Activated CD8-positive, alpha-beta memory T cell treated with anti-CD3 and anti-CD28 coated beads, Interleukin-2, amount 50 U/mL, for 4 hours (primary cell): ENCODE measurements at regions not wholly inside any gene's neighbourhood (a gene's known extent, or its start where the extent isn't known, plus 50 kb on each side); places are given as distances from the start of the nearest gene placed in this dataset.

Experiments used
- DNase-seq: peaks from one replicate; pipeline ENCODE4 v3.0.0-alpha.2; 2020

DNA sequence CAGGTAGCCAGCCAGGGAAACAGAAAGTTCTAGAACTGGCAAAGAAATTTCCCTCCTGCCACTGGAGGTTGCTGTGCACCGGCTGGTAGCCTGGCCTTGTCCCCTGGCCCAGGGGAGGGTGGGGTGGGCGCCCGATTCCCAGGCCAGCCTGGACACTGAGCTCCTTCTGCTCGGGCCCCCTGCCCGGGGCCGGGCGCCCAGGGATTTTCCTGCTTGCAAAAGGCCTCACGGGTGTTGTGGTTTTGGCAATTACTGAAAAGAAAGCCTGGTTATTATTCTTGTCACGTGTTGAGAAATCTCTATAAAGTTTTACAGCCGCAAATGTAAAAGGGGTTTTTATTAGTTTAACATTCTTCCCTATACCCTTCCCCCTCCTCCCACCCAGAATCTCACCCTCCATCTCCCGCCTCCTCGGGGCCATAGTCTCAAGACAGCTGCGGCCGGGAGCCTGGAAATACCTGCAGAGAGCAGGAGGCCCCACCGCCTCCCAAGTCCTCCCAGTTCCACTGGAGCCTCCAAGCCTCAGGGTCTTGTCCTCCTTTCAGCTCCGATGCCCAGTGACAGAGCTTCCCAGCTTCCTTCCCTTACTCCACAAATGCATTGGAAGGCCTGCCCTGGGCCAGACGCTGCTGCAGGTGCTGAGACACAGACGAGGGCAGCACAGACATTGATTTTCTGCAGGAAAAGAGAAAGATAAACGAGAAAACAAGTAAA is 1515.6 kb downstream of the TBC1D22A start:
- DNase-seq = no peak

DNA sequence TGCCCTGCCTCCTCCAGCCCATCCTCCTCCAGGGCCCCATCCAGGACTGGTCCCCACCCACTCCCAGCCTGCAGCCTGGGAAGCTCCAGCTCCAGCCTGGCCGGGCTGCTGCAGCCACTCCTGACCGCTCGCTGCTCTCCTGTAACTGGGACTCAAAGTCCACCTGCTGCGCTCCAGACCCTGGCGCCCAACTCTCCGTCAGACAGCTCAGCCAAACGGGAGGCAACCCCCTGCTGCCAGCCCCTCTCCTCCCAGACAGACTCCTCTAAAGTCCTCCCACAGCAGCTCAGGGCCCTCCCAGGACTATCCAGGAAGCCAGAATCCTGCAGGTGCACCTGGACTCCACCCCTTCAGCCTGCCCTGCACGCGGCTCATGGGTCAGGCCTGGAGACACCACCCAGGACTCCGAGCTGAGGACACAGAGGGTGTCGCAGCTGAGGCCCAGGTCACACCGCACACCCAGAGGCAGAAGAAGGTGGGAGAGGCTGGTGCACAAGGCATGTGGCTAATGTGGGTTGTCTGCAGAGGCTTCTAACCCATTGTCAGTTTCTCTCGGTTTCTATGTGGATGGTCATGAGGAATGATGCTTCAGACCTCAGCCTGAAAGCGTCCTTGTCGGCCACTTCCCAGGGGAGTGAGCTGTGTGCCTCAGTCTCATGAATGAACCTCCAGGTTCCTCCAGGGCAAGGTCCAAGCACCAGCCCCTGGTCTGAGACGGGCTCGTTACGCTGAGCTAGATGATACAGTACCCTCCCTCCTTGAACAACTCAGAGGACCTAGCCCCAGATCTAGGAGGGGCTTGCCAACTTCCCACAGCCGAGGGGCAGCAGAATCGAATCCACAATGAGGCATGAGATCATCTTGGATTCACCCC is 1514.8 kb downstream of the TBC1D22A start:
- no peak for DNase-seq

DNA sequence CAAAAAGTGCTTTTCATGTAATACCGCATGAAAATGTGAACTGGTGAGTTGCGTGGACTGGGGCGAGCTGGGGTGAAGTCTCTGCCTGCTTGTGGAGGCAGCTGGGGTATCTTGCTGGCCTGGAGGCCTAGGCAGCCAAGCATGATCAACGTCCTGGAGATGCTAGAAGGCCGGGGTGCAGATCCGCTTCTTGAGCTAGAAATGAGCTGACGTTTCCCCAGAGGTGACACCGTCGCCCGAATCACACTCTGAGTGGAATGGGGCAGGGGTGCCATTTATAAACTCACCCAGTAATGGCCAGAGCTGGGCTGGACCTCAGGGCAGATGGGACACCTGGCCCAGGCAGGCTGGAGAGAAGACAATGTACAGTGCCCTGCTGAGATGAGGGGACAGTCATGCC is 1513.0 kb downstream of the TBC1D22A start:
- DNase-seq = no peak

DNA sequence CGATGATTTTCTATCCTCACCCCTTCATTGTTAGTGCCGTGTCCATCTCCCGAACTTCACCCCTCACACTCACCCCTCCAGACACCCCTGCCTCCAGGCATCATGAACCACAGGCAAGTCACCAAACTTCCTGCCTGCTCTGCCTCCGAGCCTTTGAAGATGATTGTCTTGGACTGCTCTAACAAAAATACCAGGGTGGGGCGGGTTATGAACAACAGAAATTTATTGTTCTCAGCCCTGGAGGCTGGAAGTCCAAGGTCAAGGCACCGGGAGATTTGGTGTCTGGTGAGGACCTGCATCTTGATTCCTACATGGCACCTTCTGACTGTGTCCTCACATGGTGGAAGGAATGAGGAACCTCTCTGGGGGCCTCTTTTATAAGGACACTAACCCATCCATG is 1508.3 kb downstream of the TBC1D22A start:
- DNase-seq = no peak

DNA sequence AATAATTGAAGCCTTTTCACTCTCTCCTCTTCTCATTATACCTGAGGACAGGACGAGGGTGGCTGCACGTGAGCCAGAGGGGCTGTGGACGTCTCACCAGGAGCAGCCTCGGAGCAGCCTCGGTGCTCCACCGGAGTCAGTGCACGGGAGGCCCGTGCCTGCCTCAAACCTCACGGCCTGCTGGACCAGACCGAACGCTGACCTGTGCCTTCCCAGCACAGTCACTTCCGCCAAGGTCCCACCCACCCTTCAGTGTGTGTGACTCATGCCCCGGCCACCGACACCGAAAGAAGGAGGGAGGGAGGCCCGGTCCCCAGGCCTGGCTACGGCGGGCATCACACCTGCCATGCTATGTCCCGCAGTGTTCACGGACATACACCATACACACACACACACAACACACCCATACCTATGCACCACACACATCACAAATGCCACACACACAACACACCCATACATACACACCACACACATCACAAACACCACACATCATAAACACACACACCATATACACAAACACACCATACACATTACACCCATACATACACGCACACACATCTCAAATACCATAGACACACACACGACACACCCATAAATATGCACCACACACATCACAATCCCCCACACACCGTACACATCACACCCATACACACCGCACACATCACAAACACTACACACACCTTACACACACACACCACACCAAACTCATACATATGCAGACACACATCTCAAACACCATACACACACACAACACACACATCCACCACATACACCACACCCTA is 1506.5 kb downstream of the TBC1D22A start:
- DNase-seq = no peak

DNA sequence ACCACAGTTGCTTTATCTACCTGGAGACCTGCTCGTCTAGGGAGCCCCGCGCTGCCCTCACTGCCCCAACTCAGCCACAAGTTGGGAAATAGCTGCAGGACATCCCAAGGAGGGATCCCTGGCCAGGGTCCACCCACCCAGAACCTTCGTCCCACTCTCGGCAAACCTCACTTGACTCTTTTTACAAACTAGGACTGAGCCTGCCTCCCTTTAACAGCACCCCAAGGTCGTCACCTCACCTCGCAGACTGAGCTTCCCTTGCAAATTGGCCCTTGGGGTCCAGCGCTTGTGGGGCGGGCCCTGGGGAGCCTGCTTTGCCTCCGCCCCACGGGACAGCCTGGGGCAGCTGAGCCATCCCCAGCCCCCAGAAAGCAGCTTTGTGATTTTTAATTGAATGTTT is 1505.8 kb downstream of the TBC1D22A start:
- DNase-seq = no peak

DNA sequence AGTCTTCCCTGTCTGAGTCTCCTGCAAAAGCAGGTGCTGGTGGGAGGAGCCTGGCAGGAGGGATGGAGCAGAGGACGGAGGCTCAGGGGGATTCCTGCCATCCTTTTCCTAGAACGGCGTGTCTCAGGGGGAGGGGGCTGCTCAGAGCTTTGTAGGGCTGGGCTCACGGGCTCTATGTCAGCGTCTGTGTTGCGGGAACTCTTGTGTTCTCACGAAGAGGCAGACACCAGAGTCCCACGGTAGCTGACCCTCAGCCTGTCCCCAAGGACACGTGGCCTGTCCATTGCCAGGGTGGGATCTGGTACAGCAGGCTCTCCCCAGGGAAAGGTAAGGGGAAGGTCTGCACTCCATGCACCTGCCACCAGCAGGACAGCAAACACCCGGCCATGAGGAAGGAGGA is 1505.2 kb downstream of the TBC1D22A start:
- no peak for DNase-seq

DNA sequence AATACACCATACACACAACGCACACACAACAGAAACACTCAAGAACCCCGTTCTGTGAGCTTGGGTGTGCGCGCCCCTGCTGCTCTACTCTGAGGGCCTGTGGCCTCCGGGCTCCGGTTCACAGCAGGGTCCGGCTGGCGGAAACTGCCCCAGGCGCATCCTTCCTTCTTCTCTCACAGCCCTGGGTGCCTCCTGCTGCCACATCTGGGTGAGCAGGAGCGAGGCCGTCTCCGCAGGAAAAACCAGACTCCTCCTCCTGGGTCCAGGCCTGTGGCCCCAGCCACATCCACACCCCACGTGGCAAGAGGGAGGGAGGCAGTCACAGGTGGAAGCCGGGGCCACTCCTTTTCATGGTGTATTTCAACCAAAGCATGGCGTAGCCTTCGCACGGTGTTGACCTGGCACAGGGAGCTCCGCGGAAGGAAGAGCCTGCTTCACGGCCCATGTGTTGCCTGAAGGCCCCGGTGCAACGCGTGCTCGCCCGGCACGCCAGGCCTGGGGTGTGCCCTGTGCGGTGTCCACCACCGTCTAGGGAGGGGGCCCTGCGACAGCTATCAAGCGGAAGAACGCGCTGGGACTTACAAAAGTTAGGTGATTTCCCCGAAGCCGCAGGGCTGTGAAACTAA is 1502.7 kb downstream of the TBC1D22A start:
- DNase-seq = no peak

DNA sequence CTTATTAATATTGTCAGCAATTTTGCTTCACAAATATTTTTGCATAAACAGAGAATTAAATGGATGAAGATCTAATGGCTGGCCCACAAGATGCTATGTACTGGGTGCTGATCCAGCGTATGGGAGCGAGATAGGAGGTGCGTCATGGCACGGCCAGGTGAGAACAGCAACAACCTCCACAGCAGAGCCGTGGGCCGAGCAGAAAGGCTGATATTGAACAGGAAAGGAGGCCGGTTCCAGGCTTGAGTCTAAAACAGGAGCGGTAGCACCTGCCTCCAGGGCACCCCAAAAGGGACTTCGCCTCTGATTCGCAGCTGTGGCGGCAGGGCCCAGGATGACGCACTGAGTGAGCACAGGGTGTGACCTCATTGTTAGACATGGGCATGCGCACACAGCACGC is 1502.1 kb downstream of the TBC1D22A start:
- DNase-seq = no peak

DNA sequence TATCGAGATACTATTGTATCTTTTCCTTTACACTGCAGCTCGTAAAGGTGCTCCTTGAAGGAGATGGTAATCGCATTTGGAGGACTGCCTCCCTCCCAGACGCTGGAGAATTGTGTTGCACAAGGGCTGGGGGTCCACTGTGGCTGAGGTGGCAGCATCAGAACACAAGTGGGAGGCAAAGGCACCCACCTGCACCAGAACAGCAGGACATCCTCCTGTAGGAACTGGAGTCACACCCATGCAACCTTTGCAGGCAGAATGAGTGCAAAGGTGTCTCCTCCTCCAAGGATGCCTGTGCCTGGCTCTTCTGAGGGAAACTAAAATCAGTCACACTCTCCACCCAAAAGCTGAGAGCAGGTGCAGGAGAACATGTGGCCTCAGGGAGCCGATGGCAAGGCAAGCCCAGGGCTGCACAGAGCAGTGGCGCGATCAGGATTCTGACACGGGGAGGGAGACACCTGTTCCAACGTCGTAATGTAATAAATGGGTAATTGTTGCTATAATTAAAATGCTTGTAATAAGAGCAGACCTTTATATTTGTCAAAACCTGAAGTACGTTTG is 1501.4 kb downstream of the TBC1D22A start:
- DNase-seq = no peak

DNA sequence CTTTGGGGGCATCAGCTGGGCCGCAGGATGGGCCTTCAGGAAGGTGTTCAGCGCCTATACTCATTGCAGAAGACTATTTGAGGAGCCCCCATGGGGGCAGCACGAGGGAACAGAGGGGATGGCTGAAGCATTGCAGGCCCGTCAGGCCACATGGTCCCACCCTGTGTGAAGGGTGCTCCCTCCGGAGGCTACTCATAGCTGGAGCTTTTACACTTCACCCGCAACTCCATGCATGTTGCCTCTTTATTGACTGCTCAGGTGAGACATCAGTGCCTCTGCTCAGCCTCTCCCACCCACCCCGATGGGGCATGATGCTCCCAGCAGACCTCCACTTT is 1500.9 kb downstream of the TBC1D22A start:
- DNase-seq = no peak

DNA sequence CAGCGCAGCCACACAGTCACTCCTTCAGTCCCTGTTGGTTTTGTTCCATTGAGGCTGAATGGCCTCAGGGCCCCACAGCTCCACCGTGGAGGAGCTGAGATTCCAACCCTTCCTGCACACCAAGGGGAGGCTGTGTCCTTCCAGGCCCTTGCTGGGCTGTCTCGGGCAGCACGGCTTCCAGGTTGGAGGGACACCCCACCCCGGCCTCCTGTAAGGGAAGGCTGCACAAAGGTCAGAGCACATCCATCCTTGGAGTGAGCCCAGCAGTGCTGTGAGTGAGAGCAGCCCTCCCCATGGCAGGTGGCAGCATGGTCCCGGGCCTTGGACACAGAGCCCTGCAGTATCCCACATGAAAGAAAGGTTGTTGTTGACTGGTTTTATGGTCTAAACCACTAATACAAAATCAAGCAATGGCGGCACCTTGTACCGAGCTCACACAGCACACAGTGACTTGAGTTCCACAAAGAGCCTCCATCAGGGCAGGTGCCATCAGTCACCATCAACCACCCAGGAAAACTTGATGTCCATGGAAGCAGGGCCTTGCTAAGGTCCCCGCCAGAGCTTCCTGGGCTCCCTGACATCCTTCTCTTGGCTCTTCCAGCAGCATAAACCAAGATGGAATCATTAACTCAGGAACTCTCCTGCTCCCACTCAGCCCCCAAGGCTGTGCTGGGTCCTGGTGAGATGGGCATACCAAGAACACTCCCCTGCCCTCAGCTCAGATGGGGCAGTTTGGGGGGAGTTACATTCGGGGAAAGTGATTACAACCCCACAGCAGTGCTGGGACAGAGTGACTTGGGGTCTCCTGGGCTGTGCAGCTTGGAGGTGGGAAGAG is 1500.4 kb downstream of the TBC1D22A start:
- DNase-seq = no peak

DNA sequence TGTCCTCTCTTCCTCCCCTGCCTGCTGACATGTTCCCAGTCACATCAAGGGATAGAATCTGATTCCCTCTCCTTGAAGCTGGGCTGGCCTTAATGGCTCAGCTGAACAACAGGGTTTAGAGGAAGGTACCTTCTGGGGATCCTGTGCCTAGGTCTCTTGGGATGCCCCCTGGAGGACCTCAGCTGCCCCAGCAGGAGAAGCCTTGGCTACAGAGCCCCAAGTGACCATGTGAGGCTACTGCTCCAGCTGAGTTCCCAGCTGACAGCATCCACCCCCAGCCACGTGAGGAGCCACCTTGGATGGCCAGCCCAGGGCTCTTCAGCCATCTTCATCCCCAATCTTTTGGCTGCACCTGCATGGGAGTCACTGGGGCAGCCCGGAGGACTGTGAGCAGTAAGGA is 1499.3 kb downstream of the TBC1D22A start:
- no peak for DNase-seq

DNA sequence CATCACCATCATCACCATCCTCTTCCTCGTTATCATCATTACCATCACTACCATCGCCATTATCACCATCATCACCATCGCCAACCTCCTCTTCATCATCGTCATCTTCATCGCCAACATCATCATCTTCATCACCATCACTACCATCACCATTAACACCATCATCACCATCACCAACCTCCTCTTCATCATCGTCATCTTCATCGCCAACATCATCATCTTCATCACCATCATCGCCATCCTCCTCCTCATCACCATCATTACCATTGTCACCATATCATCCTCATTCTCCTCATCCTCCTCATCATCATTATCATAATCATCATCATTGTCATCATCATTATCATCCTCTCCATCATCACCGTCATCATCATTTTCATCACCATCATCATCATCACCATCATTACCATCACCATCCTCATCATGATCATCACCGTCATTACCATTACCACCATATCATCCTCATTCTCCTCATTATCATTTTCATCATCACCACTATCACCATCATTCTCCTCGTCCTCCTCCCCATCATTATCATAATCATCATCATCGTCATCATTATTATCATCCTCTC is 1498.7 kb downstream of the TBC1D22A start:
- DNase-seq = no peak

DNA sequence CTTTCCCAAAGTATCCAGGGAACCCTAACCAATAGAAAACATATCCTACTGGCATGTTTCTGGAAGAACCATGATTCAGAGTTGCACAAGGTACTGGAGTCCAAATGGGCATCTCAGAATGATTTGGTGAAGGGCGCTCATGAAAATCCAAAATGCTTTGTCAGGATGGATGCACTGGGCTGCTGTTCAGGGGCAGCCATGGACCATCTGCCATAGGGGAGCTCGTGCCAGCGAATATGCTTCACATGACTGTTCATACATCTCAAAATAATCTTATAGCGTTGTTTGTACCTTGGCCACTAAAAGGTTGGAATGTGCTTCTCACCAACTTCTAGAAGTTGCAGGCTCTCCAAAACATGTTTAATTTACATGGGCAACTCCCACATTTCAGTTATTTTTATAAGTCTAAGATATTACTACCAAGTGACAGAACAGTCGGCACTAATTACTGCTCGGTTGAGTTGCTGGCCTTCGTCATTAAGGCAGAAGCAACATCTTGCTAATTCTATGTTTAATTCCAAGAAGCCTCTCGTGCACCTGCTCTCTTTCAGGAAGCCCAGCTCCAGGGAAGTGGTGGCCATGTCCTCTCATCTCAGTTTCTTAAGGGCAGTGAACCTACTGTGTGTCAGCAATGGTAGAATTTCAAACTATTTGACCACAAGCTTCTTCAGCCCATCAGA is 1497.7 kb downstream of the TBC1D22A start:
- DNase-seq = no peak

DNA sequence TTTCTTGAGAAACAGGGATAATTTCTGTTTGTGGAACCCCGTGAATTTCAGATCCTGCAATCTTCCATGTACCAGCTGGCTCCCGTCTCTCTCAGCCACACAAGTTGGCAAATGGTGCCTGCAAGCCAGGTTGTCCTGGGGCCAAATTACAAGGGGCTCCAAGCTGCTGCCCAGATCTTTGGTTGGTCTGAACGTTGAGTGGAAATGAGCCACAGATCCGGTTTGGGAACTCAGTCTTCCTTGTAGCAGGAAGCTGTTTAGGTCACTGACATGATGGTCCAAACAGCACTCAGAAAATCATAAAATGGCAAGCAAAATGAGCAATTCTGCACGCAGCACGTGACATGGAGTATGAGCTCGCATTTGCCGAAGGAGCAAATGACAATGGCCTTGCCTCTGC is 1496.4 kb downstream of the TBC1D22A start:
- no peak for DNase-seq

DNA sequence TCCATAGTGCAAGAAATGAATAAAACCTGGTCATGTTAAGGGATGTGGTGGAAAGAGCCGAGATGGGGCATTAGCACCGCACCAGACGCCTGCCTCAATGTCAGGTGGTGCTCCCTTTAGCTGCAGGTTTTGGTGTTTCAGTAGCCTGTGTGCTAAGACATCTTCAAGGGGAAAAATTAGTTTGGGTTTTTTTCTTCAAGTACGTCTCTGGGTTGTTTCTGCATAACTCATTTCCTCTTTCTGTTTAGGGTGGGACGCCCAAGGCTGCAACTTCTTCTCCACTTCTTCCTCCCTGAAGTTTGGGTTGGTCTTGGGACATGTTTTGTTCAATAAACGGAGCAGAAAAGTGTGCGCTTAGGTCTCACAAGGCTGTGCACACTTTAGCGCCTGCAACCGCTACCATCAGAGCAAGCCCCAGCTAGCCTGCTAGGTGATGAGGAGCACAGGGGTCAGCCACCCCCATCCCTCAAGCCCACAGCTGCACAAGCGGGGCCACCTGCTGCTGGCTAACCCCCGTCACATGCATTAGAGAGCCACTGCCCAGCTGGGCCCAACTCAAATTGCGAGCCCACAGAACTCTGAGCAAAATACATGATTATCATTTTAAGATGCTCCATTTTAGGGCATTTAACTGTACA is 1495.7 kb downstream of the TBC1D22A start:
- no peak for DNase-seq

DNA sequence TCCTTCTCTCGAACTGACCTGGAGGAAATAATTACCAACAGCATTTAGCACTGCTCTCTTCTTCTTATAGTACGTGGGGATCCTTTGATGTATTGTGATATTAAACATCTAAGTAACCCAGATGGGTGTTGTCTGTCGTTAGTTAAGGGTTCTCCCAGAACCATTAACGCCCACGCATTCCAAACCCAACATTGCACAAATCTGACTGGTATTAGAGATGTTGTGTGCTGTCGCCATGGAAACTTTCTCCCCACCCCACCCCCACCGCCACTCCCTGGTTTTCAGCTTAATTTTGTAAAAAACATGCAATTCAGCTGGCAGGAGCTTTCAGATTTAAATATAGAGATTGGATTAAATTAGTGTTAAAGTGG is 1495.2 kb downstream of the TBC1D22A start:
- no peak for DNase-seq

DNA sequence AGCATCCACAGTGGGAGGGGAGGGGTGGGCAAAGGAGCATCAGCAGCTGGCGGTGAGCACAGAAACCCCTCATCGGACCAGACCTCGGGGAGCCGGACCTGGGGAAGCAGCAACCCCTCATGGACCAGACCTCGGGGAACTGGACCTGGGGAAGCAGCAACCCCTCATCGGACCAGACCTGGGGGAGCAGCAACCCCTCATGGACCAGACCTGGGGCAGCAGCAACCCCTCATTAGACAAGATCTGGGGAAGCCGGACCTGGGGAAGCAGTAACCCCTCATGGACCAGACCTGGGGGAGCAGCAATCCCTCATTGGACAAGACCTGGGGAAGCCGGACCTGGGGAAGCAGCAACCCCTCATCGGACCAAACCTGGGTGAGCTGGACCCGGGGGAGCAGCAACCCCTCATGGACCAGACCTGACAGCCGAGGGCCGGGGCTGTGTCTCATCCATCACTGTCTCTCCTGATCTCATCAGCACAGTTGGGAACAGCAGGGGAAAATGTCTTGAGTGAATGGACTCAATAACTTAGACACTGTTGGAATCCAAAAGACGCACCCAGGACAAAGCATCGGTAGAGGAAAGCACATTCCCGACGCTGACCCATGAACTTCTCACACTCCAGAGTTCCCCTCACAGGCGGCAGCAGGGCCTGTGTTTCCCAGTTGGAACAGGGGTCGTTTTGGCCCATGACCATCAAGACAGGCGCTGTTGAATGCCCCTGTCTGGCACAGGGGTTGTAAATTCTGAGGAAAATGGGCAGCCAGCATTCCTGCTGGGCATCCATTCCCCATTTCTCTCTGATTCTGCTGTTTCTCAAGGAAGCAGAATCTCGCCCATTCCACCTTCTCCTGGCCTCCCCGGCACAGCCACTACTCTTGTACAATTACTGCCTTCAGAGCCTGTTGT is 1494.6 kb downstream of the TBC1D22A start:
- no peak for DNase-seq
